ENCODE measurements at regions not wholly inside any gene's neighbourhood (a gene's known extent, or its start where the extent isn't known, plus 50 kb on each side); places are given as distances from the start of the nearest gene placed in this dataset.

DNA sequence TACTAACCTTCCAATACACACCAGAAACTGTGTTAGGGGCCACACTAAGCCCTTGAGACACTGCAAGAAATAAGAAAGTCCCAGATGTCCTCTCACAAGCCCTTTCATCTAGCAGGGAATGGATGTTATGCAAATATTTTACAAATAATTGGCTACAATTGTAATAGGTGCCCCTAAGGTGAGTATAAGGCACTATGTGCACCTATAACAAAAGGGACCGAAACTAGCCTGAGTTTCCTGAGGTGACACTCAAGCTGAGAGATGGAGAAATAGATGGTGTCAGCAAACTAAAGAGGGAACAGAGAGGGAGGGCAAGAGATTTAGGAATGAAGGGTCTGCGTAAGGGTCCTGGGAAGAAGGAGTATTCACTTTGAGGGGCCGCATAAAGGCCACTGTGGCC is 212.6 kb downstream of the TTC8 start:
- TF ChIP-seq, protein P1, sequence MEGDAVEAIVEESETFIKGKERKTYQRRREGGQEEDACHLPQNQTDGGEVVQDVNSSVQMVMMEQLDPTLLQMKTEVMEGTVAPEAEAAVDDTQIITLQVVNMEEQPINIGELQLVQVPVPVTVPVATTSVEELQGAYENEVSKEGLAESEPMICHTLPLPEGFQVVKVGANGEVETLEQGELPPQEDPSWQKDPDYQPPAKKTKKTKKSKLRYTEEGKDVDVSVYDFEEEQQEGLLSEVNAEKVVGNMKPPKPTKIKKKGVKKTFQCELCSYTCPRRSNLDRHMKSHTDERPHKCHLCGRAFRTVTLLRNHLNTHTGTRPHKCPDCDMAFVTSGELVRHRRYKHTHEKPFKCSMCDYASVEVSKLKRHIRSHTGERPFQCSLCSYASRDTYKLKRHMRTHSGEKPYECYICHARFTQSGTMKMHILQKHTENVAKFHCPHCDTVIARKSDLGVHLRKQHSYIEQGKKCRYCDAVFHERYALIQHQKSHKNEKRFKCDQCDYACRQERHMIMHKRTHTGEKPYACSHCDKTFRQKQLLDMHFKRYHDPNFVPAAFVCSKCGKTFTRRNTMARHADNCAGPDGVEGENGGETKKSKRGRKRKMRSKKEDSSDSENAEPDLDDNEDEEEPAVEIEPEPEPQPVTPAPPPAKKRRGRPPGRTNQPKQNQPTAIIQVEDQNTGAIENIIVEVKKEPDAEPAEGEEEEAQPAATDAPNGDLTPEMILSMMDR (IDR thresholded peaks at IDR 0.05; ENCODE audit: low read depth, low read length), result no peak
- no peak for DNase-seq (ENCODE audit: low read depth in 1 of 2, low spot score in 1 of 2)
- no peak overlapping the region for H3K27ac ChIP-seq

DNA sequence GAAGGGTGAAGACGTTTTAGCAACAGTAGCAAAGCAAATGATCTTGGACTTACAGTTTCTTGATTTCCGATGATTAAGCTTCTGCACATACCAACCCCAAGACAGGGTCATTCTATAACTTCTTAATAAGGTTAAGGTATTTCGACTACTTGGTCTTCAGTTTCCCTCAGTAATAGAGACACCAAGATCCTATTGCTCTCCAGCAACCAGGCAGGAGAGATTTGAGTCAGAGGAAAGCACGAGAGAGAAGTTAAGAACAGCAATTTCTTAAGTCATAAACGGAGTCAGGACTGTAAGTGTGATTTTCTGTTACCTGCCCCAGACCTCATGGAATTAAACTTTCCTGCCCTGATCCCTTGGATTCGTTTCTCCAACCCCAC is 215.6 kb downstream of the TTC8 start:
- TF ChIP-seq, protein P1 (IDR thresholded peaks at IDR 0.05; ENCODE audit: low read depth, low read length), result no peak
- Histone ChIP-seq H3K27me3 (peaks cover 3% of the 10 kb centered on the region), H3K4me1 (ENCODE audit: low read depth) (no peaks in the 10 kb centered on the region), H3K4me3 (no peak overlapping the region), H3K36me3 (no peaks in the 10 kb centered on the region), H3K27ac (no peak overlapping the region), H3K9me3 (ENCODE audit: low read depth) (no peaks in the 10 kb centered on the region)
- DNase-seq (ENCODE audit: low read depth in 1 of 2, low spot score in 1 of 2), result no peak

More for the DNA sequence above, 212.6 kb downstream of the TTC8 start:
- Histone ChIP-seq H3K27me3 (peaks cover 3% of the 10 kb centered on the region), H3K4me1 (ENCODE audit: low read depth) (no peaks in the 10 kb centered on the region), H3K9me3 (ENCODE audit: low read depth) (no peaks in the 10 kb centered on the region), H3K4me3 (no peak overlapping the region), H3K36me3 (no peaks in the 10 kb centered on the region)

DNA sequence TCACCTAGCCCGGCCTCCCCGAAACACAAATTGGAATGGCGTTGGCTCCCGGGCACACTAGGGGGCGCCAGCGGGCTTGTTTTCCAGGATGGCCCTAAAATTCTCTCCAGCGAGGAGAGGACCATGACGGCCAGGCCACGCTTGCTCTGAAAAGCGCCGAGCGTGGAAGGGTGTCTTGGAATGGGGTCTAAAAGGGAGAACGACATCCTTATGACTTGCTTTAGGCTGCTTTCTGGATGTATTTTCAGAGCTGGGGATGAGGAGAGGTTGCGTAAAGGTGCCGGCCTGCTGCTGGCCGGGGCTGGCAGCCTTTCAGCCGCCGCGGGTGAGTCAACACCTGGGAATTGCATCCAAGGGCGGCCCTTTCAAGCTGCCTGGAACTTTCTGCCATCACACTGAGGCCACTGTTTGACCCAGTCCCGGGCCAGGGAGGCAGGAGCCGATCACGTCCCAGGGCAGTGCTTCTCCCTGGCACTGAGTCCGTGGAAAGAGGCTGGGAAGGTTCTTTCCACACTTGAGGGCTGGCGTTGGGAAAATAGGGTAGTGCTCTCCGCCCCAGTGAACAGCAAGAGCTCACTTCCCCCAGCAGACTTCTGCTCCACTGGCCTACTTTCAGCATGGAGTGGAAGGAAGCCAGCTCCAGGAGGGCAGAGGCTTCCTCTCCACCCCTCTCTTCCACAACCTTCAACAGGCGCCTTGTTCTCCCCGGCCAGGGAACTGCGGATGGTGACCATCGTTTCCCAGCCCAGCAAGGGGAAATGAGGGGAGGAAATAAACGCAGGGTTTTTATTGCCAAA is 216.2 kb downstream of the TTC8 start:
- no peaks in the 10 kb centered on the region for H3K4me1 ChIP-seq (ENCODE audit: low read depth)
- H3K4me3 ChIP-seq, result no peak overlapping the region
- peak; percentile 86 to 96 for DNase-seq (ENCODE audit: low read depth in 1 of 2, low spot score in 1 of 2)
- no peak overlapping the region for H3K27ac ChIP-seq
- no peaks in the 10 kb centered on the region for H3K36me3 ChIP-seq
- TF ChIP-seq, protein P1 (IDR thresholded peaks at IDR 0.05; ENCODE audit: low read depth, low read length), result peak; percentile 98
- peaks cover 3% of the 10 kb centered on the region for H3K27me3 ChIP-seq
- H3K9me3 ChIP-seq (ENCODE audit: low read depth), result no peaks in the 10 kb centered on the region

DNA sequence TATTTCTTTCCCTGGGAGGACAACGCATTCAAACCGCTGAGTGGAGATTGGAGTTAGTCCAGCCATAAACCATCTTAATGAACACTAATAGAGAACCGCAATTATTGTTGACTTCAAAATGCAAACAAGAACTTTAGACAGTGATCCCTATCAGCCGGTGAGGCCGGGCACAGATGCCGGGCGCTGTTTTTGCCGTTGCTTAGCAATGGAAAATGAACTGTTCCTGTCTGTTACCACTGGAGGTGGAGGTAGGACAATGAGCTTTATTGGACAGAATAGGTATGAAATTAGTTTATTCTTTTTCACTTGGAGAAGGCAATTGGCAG is 216.8 kb downstream of the TTC8 start:
- Histone ChIP-seq H3K36me3 (no peaks in the 10 kb centered on the region), H3K4me3 (no peak overlapping the region), H3K27me3 (peaks cover 3% of the 10 kb centered on the region), H3K9me3 (ENCODE audit: low read depth) (no peaks in the 10 kb centered on the region), H3K4me1 (ENCODE audit: low read depth) (no peaks in the 10 kb centered on the region), H3K27ac (no peak overlapping the region)
- DNase-seq (ENCODE audit: low read depth in 1 of 2, low spot score in 1 of 2), result no peak
- TF ChIP-seq, protein P1 (IDR thresholded peaks at IDR 0.05; ENCODE audit: low read depth, low read length), result peak; percentile 2

DNA sequence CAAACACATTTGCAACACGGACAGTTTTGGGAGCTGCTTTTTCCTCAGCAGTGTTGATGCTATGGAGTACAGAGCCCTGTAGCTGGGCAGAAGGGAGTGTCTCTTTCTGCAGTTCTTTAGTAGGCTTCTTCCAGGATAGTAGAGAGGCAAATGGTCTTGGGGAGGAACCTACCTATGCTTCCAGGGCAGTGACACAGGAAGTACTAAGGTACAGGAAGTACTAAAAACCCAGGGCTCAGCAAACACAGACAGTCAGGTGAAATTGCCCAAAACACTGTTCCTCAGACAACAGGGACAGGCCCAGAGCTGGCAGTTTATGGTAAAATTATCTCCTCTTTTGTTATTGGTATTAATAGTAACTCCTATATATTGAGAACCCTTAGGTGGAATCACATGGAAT is 217.6 kb downstream of the TTC8 start:
- H3K4me1 ChIP-seq (ENCODE audit: low read depth), result no peaks in the 10 kb centered on the region

More for the DNA sequence above, 217.6 kb downstream of the TTC8 start:
- DNase-seq (ENCODE audit: low read depth in 1 of 2, low spot score in 1 of 2), result no peak
- no peaks in the 10 kb centered on the region for H3K9me3 ChIP-seq (ENCODE audit: low read depth)
- no peaks in the 10 kb centered on the region for H3K36me3 ChIP-seq
- H3K27ac ChIP-seq, result no peak overlapping the region
- H3K4me3 ChIP-seq, result no peak overlapping the region
- peaks cover 3% of the 10 kb centered on the region for H3K27me3 ChIP-seq
- TF ChIP-seq, protein P1 (IDR thresholded peaks at IDR 0.05; ENCODE audit: low read depth, low read length), result no peak
